ENCODE measurements at regions not wholly inside any gene's neighbourhood (a gene's known extent, or its start where the extent isn't known, plus 50 kb on each side); places are given as distances from the start of the nearest gene placed in this dataset.

- H3K4me1 Mint-ChIP-seq, result peaks cover 7 to 8% of the 10 kb centered on the region in 2 experiments
- H3K79me2 ChIP-seq (ENCODE audit: insufficient read depth, low read length), result no peaks in the 10 kb centered on the region
- no peak overlapping the region for H3K56ac ChIP-seq (ENCODE audit: insufficient read length, low read depth, low read length)
- no peak overlapping the region for H3K9ac ChIP-seq (ENCODE audit: extremely low read depth, insufficient read length, low read length)
- no peak overlapping the region for H3K18ac ChIP-seq (ENCODE audit: insufficient read length, low read depth, low read length)
- H3K27me3 ChIP-seq (ENCODE audit: insufficient read depth, low read length), result no peaks in the 10 kb centered on the region
- no peak overlapping the region for H2BK120ac ChIP-seq (ENCODE audit: low read depth, low read length, poor library complexity, severe bottlenecking)
- no peak overlapping the region for H3T11ph ChIP-seq (ENCODE audit: low read length)
- TF ChIP-seq, protein P1, sequence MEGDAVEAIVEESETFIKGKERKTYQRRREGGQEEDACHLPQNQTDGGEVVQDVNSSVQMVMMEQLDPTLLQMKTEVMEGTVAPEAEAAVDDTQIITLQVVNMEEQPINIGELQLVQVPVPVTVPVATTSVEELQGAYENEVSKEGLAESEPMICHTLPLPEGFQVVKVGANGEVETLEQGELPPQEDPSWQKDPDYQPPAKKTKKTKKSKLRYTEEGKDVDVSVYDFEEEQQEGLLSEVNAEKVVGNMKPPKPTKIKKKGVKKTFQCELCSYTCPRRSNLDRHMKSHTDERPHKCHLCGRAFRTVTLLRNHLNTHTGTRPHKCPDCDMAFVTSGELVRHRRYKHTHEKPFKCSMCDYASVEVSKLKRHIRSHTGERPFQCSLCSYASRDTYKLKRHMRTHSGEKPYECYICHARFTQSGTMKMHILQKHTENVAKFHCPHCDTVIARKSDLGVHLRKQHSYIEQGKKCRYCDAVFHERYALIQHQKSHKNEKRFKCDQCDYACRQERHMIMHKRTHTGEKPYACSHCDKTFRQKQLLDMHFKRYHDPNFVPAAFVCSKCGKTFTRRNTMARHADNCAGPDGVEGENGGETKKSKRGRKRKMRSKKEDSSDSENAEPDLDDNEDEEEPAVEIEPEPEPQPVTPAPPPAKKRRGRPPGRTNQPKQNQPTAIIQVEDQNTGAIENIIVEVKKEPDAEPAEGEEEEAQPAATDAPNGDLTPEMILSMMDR (conservative IDR thresholded peaks at IDR 0.05), result no peak
- H3K4ac ChIP-seq (ENCODE audit: low read depth, low read length), result no peak overlapping the region
- H3K23ac ChIP-seq (ENCODE audit: insufficient read length, low read depth, low read length), result no peak overlapping the region
- H3K9me3 ChIP-seq (ENCODE audit: control insufficient read depth, low read depth, low read length), result no peaks in the 10 kb centered on the region
- no peaks in the 10 kb centered on the region for H3K9me3 Mint-ChIP-seq
- H3K27ac Mint-ChIP-seq, result no peak overlapping the region
- H2BK5ac ChIP-seq (ENCODE audit: insufficient read length, low read length), result no peak overlapping the region
- no peaks in the 10 kb centered on the region for H3K36me3 Mint-ChIP-seq (ENCODE audit: insufficient read depth in 1 of 3, low read depth in 3 of 3)
- no peak overlapping the region for H2BK12ac ChIP-seq (ENCODE audit: insufficient read length, low read depth, low read length)
- no peak for DNase-seq
- no peaks in the 10 kb centered on the region for H4K20me1 ChIP-seq (ENCODE audit: control insufficient read depth, insufficient read depth, insufficient read length)
- H2BK15ac ChIP-seq (ENCODE audit: low read depth, low read length), result no peak overlapping the region
- no peak overlapping the region for H4K5ac ChIP-seq (ENCODE audit: insufficient read length, low read depth, low read length)
- no peak overlapping the region for H4K8ac ChIP-seq (replicated peaks; ENCODE audit: insufficient read length, low read depth, low read length)
- H3K14ac ChIP-seq (ENCODE audit: insufficient read depth, low read length), result no peak overlapping the region
- no CpG with 5 or more reads among the region's 1 CpG for WGBS (ENCODE audit: extremely low coverage, insufficient read length, low lambda C conversion rate)
- H3K4me1 ChIP-seq (ENCODE audit: insufficient read depth, low read length), result no peaks in the 10 kb centered on the region
- H2AK5ac ChIP-seq (ENCODE audit: insufficient read length, low read length), result no peak overlapping the region
- no peak overlapping the region for H3K4me2 ChIP-seq (ENCODE audit: insufficient read depth, insufficient read length, low read length)
- H3K27me3 Mint-ChIP-seq (ENCODE audit: low read depth), result no peaks in the 10 kb centered on the region
- H2AFZ ChIP-seq (ENCODE audit: low read length), result no peak overlapping the region
- H3K79me1 ChIP-seq (ENCODE audit: insufficient read depth, low read depth, low read length, poor library complexity, severe bottlenecking), result no peaks in the 10 kb centered on the region
- H3K23me2 ChIP-seq (ENCODE audit: insufficient read length, low read depth, low read length, poor library complexity, severe bottlenecking), result no peaks in the 10 kb centered on the region
- no peak overlapping the region for H4K91ac ChIP-seq (ENCODE audit: insufficient read length, low read depth, low read length)
- no peak overlapping the region for H3K27ac ChIP-seq (ENCODE audit: insufficient read length, low read depth, low read length)
- no peak overlapping the region for H3K4me3 Mint-ChIP-seq
- no peak overlapping the region for H2BK20ac ChIP-seq (ENCODE audit: low read depth, low read length, poor library complexity, severe bottlenecking)
Measured at GRCh38 chr2:196449083-196449482, 190.4 kb upstream of the CCDC150 start.

All from H9 (cell line).